Left ventricle myocardium inferior (tissue), 1 donor: ENCODE measurements at regions not wholly inside any gene's neighbourhood (a gene's known extent, or its start where the extent isn't known, plus 50 kb on each side); places are given as distances from the start of the nearest gene placed in this dataset.
"Not testable (repeated sequence)": the region's sequence is repeated elsewhere in the genome, so short reads cannot be mapped to it uniquely, and the experiment has no call there.

Experiments
- DNase-seq: peaks from one replicate; pipeline ENCODE4 v3.0.0-alpha.2; 2020
- H3K27ac ChIP-seq: fragments of 200-600 bp; replicated peaks from 2 replicates; pipeline ENCODE4 v1.8.0; 2021
- H3K27me3 ChIP-seq: fragments of 200-600 bp; 2 replicates; pipeline ENCODE4 v1.8.0; 2021; ENCODE audit warnings: low read depth
- H3K36me3 ChIP-seq: fragments of 200-600 bp; 2 replicates; pipeline ENCODE4 v1.8.0; 2021
- H3K4me1 ChIP-seq: fragments of 200-600 bp; 2 replicates; pipeline ENCODE4 v1.8.0; 2021
- H3K4me3 ChIP-seq: fragments of 200-600 bp; 2 replicates; pipeline ENCODE4 v1.8.0; 2021; ENCODE audit warnings: mild to moderate bottlenecking, moderate library complexity
- H3K9me3 ChIP-seq: fragments of 200-600 bp; replicated peaks from 2 replicates; pipeline ENCODE4 v1.8.0; 2021
- CTCF ChIP-seq: fragments of 200-600 bp; IDR thresholded peaks from 2 replicates; pipeline ENCODE4 v1.8.0; 2021; ENCODE audit warnings: antibody characterized with exemption, mild to moderate bottlenecking, borderline replicate concordance
- intact Hi-C: fragments of 100-400 bp; cut with micrococcal nuclease; formaldehyde crosslinking; loops from one replicate; pipeline ENCODE4 v1.11.0; 2022
- donor health status: DM: no; HTN: yes; CAD: no; lungs with severe emphysema.

- H3K27me3 ChIP-seq, result peaks cover 8% of the 10 kb centered on the region
- H3K36me3 ChIP-seq, result no peaks in the 10 kb centered on the region
- TF ChIP-seq CTCF, result no peak
- no peaks in the 10 kb centered on the region for H3K4me1 ChIP-seq
- intact Hi-C loops, result no loop called here
- H3K4me3 ChIP-seq, result no peak overlapping the region
- H3K9me3 ChIP-seq, result no peaks in the 10 kb centered on the region
- no peak for DNase-seq
- H3K27ac ChIP-seq, result peak overlapping the region; percentile 9
Observed at GRCh38 chr5:7250004-7250403, 145.9 kb upstream of the ADCY2 start.

GRCh38 chr5:7250611-7251010, 145.3 kb upstream of the ADCY2 start:
- TF ChIP-seq CTCF, result no peak
- Histone ChIP-seq H3K36me3 (no peaks in the 10 kb centered on the region), H3K4me3 (no peak overlapping the region), H3K9me3 (no peaks in the 10 kb centered on the region), H3K27ac (peak overlapping the region; percentile 9), H3K4me1 (no peaks in the 10 kb centered on the region), H3K27me3 (peaks cover 8% of the 10 kb centered on the region)
- intact Hi-C loops, result no loop called here
- no peak for DNase-seq

- no peaks in the 10 kb centered on the region for H3K36me3 ChIP-seq
- no peaks in the 10 kb centered on the region for H3K4me1 ChIP-seq
- intact Hi-C loops, result no loop called here
- H3K9me3 ChIP-seq, result no peaks in the 10 kb centered on the region
- no peak for TF ChIP-seq CTCF
- H3K27ac ChIP-seq, result no peak overlapping the region
- peaks cover 8% of the 10 kb centered on the region for H3K27me3 ChIP-seq
- H3K4me3 ChIP-seq, result no peak overlapping the region
- no peak for DNase-seq
Observed at GRCh38 chr5:7251132-7251531, 144.8 kb upstream of the ADCY2 start.

- no peak for DNase-seq
- TF ChIP-seq CTCF, result peak; percentile 39
- no peak overlapping the region for H3K27ac ChIP-seq
- H3K4me1 ChIP-seq, result no peaks in the 10 kb centered on the region
- peaks cover 24% of the 10 kb centered on the region for H3K9me3 ChIP-seq
- no peaks in the 10 kb centered on the region for H3K36me3 ChIP-seq
- no peak overlapping the region for H3K4me3 ChIP-seq
- no peaks in the 10 kb centered on the region for H3K27me3 ChIP-seq
- intact Hi-C loops, result no loop called here
Observed at GRCh38 chr5:7261049-7261448, 134.9 kb upstream of the ADCY2 start.

GRCh38 chr5:7261900-7262299, 134.0 kb upstream of the ADCY2 start:
- Histone ChIP-seq H3K4me1 (no peaks in the 10 kb centered on the region), H3K27ac (no peak overlapping the region), H3K4me3 (no peak overlapping the region), H3K27me3 (no peaks in the 10 kb centered on the region), H3K9me3 (peaks cover 24% of the 10 kb centered on the region), H3K36me3 (no peaks in the 10 kb centered on the region)
- TF ChIP-seq CTCF, result no peak
- intact Hi-C loops, result no loop called here
- no peak for DNase-seq

- H3K27me3 ChIP-seq, DNase-seq, H3K4me3 ChIP-seq, intact Hi-C loops, H3K36me3 ChIP-seq, H3K4me1 ChIP-seq, H3K27ac ChIP-seq: not testable (repeated sequence)
- peaks cover 24% of the 10 kb centered on the region for H3K9me3 ChIP-seq
Observed at GRCh38 chr5:7263398-7264015, 132.4 kb upstream of the ADCY2 start.

GRCh38 chr5:7265776-7266175, 130.2 kb upstream of the ADCY2 start:
- peaks cover 14% of the 10 kb centered on the region for H3K9me3 ChIP-seq
- DNase-seq, H3K4me1 ChIP-seq, H3K4me3 ChIP-seq, intact Hi-C loops, H3K27me3 ChIP-seq, H3K27ac ChIP-seq, H3K36me3 ChIP-seq: not testable (repeated sequence)

- H3K4me3 ChIP-seq, H3K27me3 ChIP-seq, H3K36me3 ChIP-seq, intact Hi-C loops, DNase-seq, H3K27ac ChIP-seq, H3K4me1 ChIP-seq, H3K9me3 ChIP-seq: not testable (repeated sequence)
Observed at GRCh38 chr5:7268722-7269121, 127.2 kb upstream of the ADCY2 start.
